CD4-positive, alpha-beta T cell treated with Interleukin-10 for 1 hour (primary cell): ENCODE measurements at regions not wholly inside any gene's neighbourhood (a gene's known extent, or its start where the extent isn't known, plus 50 kb on each side); places are given as distances from the start of the nearest gene placed in this dataset.
"Not testable (repeated sequence)": the region's sequence is repeated elsewhere in the genome, so short reads cannot be mapped to it uniquely, and the experiment has no call there.

Experiments used
- DNase-seq: peaks from one replicate; pipeline ENCODE4 v3.0.0-alpha.2; 2020

DNA sequence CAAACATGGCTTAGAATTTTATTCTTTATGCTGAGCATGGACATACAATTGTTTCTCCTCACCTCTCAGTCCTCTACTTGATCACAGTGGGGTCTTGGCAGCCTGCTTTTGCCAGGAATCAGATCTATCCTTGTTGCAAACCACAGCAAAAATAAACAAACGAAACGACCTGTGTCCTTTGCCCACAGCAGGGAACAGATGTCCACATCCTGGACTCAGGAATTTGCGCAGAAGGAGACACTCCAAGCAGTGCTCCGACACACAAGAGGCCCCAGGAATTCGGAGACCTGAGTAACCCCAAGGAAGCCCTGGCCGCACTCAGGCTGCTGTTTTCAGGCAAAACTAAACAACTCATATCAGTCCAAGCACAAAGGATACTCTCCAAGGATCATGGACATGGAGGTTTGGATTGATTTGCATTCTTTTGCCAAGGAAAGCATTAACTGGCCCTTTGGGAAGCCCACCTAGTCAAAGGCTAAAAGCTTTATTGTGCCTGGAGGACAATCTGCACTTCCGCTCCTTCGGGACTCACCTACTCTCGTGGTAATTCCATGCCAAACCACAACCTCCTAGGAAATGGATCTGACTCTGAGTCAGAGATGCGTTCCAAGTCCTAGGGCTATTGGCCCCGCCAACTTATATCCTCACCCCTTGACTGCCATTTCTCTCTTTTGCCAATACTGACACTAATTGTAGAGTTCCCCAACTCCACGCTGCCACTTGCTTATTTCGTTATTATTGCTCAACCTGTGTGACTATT lies 271.1 kb upstream of the CDH11 start:
- no peak for DNase-seq

DNA sequence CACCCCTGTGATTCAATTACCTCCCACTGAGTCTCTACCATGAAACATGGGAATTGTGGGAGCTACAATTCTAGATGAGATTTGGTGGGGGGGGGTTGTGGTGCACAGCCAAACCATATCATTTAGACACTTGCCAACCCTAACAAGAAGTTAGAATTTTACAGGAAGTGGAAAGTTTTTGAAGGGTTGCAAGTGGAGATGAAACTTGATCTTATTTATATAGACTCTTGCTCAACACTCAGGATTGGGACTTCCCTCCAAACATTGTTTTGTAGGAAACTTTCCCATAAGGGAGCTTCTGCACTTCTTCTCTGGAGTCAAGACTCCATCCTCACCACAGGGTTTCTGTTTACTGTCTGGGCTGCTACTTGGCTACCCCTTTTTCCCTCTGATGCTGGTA lies 266.7 kb upstream of the CDH11 start:
- no peak for DNase-seq

DNA sequence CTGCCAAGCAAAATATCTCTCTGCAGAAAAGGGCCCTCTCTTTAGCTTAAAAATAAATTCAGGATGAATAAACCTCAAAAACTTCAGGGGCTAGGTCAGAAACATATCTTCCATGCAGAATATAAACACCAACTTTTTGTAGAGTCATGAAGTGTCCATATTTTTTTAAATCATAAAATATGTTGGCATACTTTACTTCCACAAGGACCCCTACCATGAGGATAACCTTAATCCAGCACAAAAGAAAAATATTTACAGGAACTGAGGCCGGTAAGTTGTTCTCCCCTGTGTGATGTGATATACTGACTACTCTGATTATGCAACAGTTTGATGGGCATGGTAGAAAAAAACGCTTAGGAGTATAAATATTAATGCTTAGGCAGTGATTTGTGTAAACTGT lies 264.8 kb upstream of the CDH11 start:
- no peak for DNase-seq

DNA sequence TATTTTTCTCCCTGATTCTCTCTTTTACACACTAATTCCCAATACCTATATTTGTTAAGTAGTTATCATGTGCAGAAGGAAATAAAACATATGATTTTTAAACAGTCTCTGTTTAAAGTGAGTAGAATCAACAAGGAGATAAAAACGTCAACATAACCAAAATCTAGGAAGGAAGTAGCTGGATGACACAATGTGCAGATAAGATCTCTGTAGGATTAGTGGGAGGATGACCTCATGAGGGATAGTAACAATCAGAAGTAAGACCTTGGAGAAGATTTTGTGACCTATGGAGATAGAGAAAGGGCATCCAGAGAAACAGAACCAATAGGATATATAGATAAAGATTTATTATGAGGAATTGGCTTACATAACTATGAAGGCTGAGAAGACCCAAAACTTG lies 262.6 kb upstream of the CDH11 start:
- DNase-seq, result no peak

DNA sequence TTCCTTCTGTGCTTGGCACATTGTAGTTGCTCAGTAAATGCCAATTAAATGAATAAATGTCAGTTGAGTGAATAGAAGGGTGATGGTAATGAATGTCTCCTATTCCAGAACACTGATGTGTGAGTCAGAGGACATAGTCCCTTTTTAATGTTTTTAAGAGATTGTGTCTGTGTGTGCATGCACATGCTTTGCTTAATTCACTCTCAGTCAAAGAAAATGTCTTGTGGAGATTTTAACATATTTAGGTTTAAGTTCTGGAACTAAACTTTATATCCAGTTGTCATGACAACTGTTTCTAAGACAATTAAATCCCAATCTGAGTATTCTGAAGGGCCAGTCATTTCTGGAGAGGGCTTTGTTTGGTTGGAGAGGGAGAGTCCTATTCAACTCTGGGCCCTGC lies 255.3 kb upstream of the CDH11 start:
- no peak for DNase-seq

DNA sequence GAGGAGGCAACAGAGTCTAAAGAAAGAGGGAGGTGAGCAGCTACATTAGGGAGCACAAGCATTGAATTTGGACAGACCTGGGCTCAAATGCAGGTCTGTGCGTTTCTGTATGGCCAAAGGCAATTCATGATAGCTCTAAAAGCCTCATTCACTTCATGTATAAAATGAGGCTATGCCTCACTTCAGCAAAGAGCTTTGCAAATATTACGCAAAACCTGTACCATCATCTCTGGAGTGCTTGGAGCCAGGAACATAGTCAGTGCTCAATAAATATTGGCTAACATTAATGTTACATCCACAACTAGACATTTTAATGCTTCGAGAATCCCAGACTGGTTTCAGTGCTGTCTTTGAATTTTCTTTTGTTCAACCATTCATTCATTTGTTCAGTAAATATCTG lies 254.7 kb upstream of the CDH11 start:
- DNase-seq, result no peak

DNA sequence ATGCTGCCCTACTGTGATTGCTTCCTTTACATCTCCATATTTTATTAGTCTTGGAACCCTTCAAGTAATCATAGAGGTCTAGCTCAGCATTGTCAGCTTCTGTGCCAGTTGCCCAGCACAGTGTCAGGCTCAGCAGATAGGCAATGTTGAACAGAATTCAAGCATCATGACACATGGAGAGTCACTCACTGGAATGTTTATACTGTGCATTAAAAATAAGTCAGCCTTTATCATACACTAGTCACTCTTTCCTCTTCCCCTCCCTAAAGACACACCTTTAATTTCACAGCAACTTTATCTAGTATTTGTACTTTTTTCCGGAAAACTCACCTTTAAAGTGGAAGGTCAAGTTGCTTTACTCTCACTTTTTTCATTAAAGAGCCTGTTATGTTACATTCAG lies 253.8 kb upstream of the CDH11 start:
- no peak for DNase-seq

DNA sequence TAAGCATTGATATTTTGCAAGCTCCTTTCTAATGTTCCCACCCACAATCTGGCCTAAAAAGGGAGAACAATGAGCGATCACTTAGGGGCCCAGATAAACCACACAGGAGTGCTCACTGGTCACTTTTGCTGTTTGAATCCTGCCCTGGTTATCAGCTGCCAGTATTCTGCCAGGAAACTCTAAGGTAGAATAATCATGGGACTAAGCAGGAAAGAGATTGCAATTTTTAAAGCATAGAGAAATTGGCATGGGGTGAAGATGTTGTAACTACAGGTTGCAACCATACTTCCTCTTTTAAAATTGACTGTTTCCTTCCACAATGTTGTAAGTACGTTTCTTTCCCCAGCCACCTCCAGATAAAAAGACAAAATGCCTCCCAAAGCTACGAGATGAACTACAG lies 251.2 kb upstream of the CDH11 start:
- DNase-seq, result no peak

DNA sequence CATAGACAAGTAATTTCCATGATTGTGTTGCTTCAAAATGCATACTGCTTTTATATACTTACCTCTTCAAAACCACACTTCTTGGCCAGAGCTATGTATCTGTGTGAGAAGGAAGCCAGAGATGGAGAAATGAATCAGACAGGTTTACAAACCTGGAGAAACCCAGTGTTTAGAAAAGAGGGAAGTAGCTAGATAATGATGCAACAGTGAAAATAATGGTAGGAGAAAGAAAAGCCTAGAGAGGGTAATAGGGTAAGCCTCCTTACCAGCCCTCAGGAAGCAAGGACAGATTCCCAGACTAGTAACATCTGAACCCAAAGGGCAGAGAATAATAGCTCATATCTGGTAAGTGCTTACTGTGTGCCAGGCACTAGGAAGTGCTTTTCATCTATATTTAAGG lies 250.3 kb upstream of the CDH11 start:
- DNase-seq, result no peak

DNA sequence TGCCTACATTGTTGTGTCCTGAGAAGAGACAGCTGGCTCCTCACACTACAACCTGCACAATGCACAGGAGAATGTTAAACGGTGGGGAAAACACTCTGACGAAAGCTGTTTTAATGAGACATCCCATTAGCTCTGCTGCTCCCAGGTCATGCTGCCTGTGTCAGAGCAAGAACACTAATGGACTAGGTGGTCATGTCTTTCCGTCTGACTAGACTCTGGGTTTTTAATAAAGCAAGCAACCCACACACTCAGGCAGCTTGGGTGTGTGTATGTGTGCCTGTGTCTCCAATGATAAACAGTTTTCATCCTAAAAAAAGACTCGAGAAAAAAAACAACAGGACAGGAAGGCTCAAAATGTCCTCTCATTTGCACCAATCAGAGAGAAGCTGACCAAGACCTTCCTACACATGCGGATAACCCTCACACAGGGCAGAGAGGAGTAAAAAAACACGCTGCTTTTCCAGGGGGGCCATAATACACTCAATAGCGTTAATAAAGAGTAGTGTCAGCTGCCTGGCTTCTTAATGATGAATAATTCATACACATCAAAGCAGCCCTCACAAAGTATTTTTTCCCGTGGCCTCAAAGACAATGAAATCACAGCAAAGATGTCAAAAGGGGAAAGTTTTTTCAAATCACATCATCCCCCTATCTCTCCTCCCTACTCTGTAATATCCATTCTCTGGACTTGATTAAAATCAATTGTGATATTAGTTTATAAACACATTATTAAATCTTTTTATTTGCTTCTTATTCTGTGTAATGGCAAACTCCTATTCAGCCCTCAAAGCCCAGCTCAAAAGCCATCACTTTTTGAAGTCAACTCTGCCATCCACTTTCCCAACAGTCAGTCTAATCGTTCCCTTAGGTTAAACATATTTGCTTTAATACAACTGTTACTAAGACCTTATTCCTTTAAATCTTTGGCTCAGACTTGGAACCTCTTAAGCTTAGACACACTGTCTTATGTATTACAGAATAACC lies 244.2 kb upstream of the CDH11 start:
- DNase-seq, result no peak

DNA sequence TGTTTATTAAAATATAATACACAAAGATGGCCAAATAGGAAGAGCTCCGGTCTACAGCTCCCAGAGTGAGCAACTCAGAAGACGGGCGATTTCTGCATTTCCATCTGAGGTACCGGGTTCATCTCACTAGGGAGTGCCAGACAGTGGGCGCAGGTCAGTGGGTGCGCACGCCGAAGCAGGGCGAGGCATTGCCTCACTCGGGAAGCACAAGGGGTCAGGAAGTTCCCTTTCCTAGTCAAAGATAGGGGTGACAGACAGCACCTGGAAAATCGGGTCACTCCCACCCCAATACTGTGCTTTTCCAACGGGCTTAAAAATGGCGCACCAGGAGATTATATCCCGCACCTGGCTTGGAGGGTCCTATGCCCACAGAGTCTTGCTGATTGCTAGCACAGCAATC lies 234.9 kb upstream of the CDH11 start:
- DNase-seq, result not testable (repeated sequence)

DNA sequence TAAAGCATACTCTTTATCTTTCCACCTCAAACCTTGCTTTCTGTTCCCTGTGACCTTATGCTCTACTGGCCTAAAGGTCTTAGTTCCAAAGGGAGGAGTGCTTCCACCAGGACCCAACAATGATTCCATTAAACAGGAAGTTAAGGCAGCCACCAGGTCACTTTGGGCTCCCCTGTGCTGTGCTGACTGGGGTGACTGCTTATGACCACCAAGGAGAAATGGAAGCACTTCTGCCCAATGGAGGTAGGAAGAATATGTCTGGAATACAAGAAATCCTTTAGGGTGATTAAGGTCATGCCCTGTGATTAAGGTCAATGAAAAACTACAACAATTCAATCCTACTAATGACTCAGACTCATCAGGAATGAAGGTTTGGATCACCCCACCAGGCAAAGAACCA lies 233.8 kb upstream of the CDH11 start:
- no peak for DNase-seq

DNA sequence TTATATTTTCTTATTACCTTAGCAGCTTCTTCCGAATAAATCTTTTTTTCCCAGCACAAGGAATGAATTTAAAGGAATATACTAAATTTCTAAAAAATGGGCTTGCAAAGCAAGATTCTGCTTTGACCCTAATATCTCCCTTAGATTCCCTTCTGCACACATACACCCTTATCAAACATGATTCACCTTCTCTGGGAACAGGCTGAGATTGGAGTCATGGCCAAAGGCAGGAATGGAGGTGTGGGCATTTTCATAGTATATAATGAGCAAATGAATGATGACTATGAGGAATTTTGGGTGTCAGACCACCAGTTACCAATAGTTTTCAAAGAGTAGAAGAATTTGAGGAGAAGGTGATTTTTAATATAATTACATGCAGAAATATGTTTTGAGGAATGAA lies 231.3 kb upstream of the CDH11 start:
- no peak for DNase-seq

DNA sequence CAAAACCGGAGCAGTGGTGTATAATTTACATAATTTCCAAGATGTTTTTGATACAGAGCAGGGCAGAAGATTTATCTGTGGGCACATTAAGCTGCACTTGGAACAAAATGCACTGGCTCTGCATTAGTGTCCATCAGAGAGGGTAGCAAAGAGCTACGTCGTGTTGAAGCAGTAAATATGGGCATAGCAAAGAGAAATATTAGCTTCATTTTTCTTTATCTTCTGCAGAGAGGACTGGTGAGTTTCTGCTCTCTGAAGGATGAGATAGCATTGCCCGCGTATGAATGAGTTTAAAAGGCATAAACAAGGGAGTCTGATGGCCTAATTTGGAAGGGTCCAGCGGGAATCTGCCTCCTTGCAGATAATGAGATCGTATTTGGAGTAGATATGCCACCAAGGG lies 227.8 kb upstream of the CDH11 start:
- DNase-seq, result no peak

DNA sequence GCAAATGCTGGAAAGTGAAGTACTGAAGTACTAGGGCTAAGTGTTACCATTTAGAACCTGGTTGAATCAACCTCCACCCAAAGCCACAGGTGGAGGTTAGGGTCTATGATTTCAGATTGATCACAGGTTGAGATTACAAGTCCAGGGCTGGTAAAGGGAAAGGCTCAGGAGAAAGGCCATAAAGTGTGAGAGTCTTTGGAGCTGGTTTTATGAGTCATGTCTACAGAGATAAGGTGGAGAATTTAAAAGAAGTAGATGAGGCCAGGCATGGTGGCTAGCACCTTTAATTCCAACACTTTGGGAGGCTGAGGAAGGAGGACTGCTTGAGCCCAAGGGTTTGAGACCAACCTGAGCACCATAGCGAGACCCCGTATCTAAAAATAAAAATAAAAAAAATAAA lies 221.7 kb upstream of the CDH11 start:
- DNase-seq, result no peak

DNA sequence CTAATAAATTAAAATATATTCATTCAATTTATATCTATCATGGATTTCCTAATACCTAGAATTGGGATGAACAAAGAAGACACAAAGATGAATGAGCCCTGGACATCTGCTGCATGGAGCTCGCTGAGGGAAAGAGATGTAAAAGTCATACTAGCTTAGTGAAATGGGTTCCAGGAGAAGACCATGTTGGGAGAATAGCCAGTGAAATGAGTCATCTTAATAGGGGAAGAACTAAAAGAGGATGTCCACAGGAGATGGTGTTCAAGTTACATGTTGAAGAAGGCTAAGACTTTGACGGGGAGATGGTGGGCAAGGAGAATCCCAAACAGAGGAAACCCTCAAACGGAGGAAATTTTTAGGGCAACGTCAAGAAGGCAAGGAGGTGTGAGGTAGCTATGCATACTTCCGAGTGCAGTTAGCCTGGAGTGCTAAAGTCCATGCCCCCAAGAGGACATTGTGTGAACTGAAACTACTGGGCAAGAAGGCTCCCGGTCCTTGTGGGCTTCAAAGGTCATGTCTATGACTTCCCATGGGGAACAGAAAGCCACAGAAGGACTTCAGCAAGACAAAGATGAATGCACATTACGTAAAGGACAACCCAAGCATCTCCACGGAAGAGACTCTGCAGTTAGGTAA lies 220.5 kb upstream of the CDH11 start:
- no peak for DNase-seq

DNA sequence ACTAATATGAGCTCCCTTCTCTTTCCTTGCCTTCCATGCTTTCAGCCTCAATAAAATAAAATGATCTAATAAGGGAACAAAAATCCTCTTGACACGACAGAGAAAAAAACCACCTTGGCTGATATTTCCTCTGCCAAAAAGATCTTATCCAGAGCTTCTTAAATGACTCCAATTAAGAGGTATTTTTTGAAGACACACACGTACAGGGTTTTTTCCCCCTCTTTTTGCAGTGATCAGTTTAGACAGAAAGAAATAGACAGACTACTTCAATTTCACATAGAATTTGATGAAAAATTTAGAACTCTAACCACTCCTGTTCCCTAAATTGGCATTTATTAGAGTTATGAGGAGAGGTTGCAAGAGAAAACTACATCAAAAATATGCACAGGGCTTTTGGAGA lies 217.2 kb upstream of the CDH11 start:
- no peak for DNase-seq

DNA sequence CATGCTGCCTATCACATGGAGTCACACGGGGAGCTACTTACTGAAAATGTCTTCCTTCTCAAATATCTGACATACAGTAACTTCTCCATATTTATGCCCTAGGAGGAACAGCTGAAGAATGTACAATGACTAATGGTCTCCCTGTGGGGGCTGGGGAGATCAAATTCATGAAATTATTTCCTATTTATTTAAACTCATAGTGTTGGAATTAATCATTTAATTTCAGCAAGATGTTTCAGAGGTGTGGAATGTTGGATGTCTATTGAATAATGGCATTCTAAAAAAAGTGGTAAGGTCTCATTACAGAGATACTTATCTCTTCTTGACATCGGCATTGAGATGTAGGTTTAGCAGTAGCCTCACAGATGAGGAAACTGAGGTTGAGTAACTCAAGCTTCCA lies 214.3 kb upstream of the CDH11 start:
- DNase-seq, result no peak

DNA sequence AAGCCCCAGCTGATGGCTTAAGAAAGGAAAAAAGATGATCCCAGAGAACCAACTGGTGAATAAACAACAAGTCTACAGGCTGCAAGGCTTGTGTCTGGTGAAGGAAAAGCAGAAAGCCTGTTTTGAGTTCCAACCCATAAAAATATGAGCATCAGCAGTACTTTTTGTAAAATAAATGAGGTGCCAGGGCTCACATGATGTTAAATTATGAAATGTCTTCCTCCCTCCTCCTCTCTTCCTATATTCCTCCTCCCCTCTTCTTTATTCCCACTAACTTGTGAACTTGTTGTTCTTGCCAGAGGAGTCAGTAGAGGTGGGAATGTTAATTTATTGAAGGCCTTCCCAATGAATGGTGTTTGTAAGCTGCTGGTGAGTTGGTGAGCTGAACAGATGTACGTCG lies 212.2 kb upstream of the CDH11 start:
- DNase-seq, result no peak

DNA sequence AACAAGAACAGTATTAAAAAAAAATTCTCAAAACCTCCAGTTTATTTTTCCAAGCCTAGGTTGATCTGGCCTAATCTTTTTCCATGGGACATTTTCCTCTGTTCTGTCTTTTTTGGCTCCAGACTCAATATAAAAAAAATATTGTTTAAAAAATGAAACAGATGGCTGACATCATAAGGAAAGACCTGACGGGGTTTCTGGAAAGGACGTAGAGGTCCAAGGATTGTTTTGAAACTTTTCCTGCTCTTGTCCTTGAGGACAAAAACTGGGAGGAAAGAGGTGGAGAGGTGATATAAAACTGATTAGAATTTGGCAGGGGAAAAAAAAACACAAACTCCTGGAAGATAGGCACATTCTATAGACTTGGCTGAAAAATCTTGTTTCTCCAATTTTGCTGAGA lies 211.4 kb upstream of the CDH11 start:
- DNase-seq, result no peak

DNA sequence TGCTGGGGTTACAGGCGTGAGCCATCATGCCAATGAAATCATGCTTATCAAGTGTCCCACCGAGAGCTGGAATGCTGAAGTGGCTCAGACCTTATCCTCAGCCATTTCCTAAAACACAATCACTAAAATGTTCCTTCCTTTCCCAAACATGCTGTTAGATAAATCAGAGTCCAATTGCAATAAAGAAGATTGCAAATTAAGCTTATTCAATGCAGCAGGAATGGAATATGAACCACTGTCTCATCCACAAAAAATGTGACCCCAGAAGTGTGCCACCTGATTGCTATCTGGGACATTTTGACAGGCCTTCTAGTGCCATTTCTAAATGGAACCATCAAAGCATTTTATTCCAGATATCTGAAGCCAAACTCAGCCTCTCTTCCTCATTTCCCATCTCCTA lies 205.5 kb upstream of the CDH11 start:
- DNase-seq, result no peak

DNA sequence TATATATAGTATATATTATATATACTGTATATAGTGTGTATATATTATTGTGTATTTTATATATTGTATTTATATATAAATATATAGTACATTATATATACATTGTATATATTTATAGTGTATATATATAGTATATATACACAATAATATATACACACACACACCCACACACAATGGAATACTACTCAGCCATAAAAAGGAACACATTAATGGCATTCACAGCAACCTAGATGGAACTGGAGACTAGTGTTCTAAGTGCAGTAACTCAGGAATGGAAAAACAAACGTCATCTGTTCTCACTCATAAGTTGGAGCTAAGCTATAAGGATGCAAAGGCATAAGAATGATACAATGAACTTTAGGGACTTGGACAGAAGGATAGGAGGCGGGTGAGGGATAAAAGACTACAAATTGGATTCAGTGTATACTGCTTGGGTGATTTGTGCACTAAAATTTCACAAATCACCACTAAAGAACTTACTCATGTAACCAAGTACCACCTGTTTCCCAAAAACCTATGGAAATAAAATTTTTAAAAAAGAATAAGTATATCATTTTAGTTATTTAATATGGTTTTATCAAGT lies 201.9 kb upstream of the CDH11 start:
- peak; percentile 5 for DNase-seq

DNA sequence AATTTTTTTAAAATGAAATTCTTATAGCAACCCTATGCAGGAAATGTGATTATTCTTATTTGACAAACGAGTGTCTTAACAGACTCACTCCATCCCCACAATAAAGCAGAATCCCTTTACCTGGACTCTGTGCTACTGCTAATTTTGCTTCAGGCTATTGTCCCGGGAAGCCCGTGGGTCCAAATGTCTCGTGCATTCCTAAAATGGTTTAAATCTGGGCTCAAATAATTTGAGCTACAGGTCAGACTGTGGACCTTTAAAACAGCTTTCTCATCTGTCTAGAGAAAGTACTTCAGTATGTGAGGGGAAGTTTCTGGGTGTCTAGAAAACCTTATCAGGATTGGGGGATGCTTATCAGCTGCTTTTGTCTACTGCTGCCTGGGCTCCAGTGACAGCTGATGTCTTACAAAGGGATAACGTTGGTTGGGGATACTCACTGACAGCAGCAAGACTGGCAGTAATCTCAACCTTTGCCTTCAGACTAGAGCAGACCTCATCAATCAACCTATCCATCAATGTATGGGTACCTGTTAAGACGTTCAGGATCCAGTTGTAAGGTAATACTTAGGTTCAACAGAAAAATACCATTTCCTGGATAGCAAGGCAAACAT lies 197.9 kb upstream of the CDH11 start:
- DNase-seq, result no peak
